NCI-H2196 treated with DMSO at 0.1 percent for 48 hours (cell line): ENCODE measurements at regions not wholly inside any gene's neighbourhood (a gene's known extent, or its start where the extent isn't known, plus 50 kb on each side); places are given as distances from the start of the nearest gene placed in this dataset.

ENCODE experiments used
- DNase-seq: peaks from one replicate; lab custom pipeline; 2025; ENCODE audit not compliant: unreplicated experiment; lab: John Stamatoyannopoulos, UW

GRCh38 chr13:34764246-34764645, 177.8 kb upstream of the NBEA start:
- no peak for DNase-seq

- no peak for DNase-seq
These were observed 176.5 kb upstream of the NBEA start for GRCh38 chr13:34765446-34766180.

- DNase-seq: no peak
These were observed 174.3 kb upstream of the NBEA start for GRCh38 chr13:34767778-34768177.

GRCh38 chr13:34772206-34772605, 169.9 kb upstream of the NBEA start:
- no peak for DNase-seq

- no peak for DNase-seq
These were observed 169.2 kb upstream of the NBEA start for GRCh38 chr13:34772881-34773280.

- DNase-seq: no peak
These were observed 165.6 kb upstream of the NBEA start for GRCh38 chr13:34776390-34776981.

GRCh38 chr13:34777089-34777913, 164.8 kb upstream of the NBEA start:
- DNase-seq: no peak

GRCh38 chr13:34777914-34778303, 164.2 kb upstream of the NBEA start:
- no peak for DNase-seq

- DNase-seq: no peak
These were observed 162.9 kb upstream of the NBEA start for GRCh38 chr13:34779171-34779570.

GRCh38 chr13:34793301-34793700, 148.8 kb upstream of the NBEA start:
- DNase-seq: no peak

GRCh38 chr13:34803756-34804155, 138.3 kb upstream of the NBEA start:
- DNase-seq: no peak

GRCh38 chr13:34805347-34805746, 136.7 kb upstream of the NBEA start:
- DNase-seq: no peak

- DNase-seq: no peak
These were observed 133.4 kb upstream of the NBEA start for GRCh38 chr13:34808649-34809048.

GRCh38 chr13:34810996-34811395, 131.1 kb upstream of the NBEA start:
- DNase-seq: no peak

- DNase-seq: no peak
These were observed 126.5 kb upstream of the NBEA start for GRCh38 chr13:34815526-34815925.

GRCh38 chr13:34816245-34816884, 125.7 kb upstream of the NBEA start:
- DNase-seq: no peak

- DNase-seq: no peak
These were observed 125.0 kb upstream of the NBEA start for GRCh38 chr13:34816908-34817665.

GRCh38 chr13:34822650-34823049, 119.4 kb upstream of the NBEA start:
- no peak for DNase-seq

- DNase-seq: no peak
These were observed 115.6 kb upstream of the NBEA start for GRCh38 chr13:34826432-34826831.

- no peak for DNase-seq
These were observed 108.4 kb upstream of the NBEA start for GRCh38 chr13:34833562-34834182.
